Stomach (tissue), 4 donors: ENCODE measurements at regions not wholly inside any gene's neighbourhood (a gene's known extent, or its start where the extent isn't known, plus 50 kb on each side); places are given as distances from the start of the nearest gene placed in this dataset.

ENCODE experiments used
- CTCF ChIP-seq, 7 experiments: fragments of 450-650 bp in 4 of 7; fragments of 200-600 bp in 3 of 7; sonication (generic) in 3 of 7; IDR thresholded peaks; one replicate each; pipeline ENCODE4 v1.5.1; 2016 to 2019; ENCODE audit warnings: antibody characterized with exemption in 7 of 7, control low read depth in 2 of 7, mild to moderate bottlenecking in 1 of 7
- EP300 ChIP-seq: sonication (generic); formaldehyde crosslinking; IDR thresholded peaks from one replicate; pipeline ENCODE4 v1.6.1; 2017; ENCODE audit warnings: antibody characterized with exemption
- POLR2A ChIP-seq, 4 donors: fragments of 450-650 bp; IDR thresholded peaks; one replicate each; pipeline ENCODE4 v1.6.1; 2016; ENCODE audit warnings: antibody characterized with exemption in 4 of 4, control low read depth in 2 of 4, mild to moderate bottlenecking in 1 of 4, moderate library complexity in 1 of 4
- POLR2AphosphoS5 ChIP-seq, 3 donors: sonication (generic); formaldehyde crosslinking; IDR thresholded peaks; one replicate each; pipeline ENCODE4 v1.6.1; 2016; ENCODE audit warnings: antibody characterized with exemption in 3 of 3

GRCh38 chr15:25188051-25188450, 233.3 kb downstream of the SNRPN start:
- TF ChIP-seq CTCF (IDR thresholded peaks at IDR 0.05), result no peak
- no peak for TF ChIP-seq POLR2A (IDR thresholded peaks at IDR 0.05)
- no peak for TF ChIP-seq EP300
- TF ChIP-seq POLR2AphosphoS5 (IDR thresholded peaks at IDR 0.05), result no peak
